ENCODE measurements at regions not wholly inside any gene's neighbourhood (a gene's known extent, or its start where the extent isn't known, plus 50 kb on each side); places are given as distances from the start of the nearest gene placed in this dataset.

DNA sequence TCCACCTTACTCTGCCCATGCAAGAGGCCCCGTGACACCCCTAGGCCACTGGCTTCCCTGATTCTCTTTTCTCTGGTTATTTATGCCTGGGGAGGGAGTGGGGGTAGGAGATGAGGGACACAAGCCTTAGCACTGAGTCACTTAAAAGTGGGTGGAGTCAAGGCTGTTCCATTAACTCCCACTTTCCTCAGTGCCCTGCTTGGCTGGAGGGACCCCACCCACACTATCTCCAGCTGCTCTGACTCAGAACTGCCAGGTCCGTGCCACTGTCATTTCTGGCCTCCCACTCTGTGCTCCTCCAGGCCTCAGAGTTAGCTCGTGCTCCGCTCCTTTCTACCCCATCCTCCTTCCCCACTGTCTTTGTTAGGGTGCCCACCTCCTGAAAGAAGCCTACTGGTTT is 113.4 kb upstream of the UQCRFS1 start:
- Histone ChIP-seq H3K79me2 (ENCODE audit: insufficient read depth, low read length) (no peaks in the 10 kb centered on the region), H3K4me2 (ENCODE audit: insufficient read depth, low read length) (no peak overlapping the region), H3K36me3 (ENCODE audit: insufficient read depth, low read length) (no peaks in the 10 kb centered on the region), H3K4me3 (ENCODE audit: insufficient read depth, low read length) (no peak overlapping the region), H3K4me1 (ENCODE audit: insufficient read depth, low read length) (no peaks in the 10 kb centered on the region), H4K20me1 (ENCODE audit: insufficient read depth, low read length) (no peaks in the 10 kb centered on the region), H3K27me3 (ENCODE audit: insufficient read depth, low read length) (no peaks in the 10 kb centered on the region), H3K9me3 (ENCODE audit: low read depth, low read length) (no peaks in the 10 kb centered on the region), H2AFZ (ENCODE audit: low read length) (no peak overlapping the region), H3K27ac (ENCODE audit: low read depth, low read length) (no peak overlapping the region)
- DNase-seq (ENCODE audit: insufficient read length, low spot score, missing footprints): no peak
- TF ChIP-seq CTCF (IDR thresholded peaks at IDR 0.05; ENCODE audit: extremely low read depth, low read depth, low read length): no peak

GRCh38 chr19:29326849-29327840 is 114.2 kb upstream of the UQCRFS1 start:
- Histone ChIP-seq H3K36me3 (ENCODE audit: insufficient read depth, low read length) (no peaks in the 10 kb centered on the region), H3K4me2 (ENCODE audit: insufficient read depth, low read length) (no peak overlapping the region), H3K9me3 (ENCODE audit: low read depth, low read length) (no peaks in the 10 kb centered on the region), H3K27ac (ENCODE audit: low read depth, low read length) (no peak overlapping the region), H3K79me2 (ENCODE audit: insufficient read depth, low read length) (no peaks in the 10 kb centered on the region), H3K4me1 (ENCODE audit: insufficient read depth, low read length) (no peaks in the 10 kb centered on the region), H3K4me3 (ENCODE audit: insufficient read depth, low read length) (no peak overlapping the region), H4K20me1 (ENCODE audit: insufficient read depth, low read length) (no peaks in the 10 kb centered on the region), H2AFZ (ENCODE audit: low read length) (no peak overlapping the region), H3K27me3 (ENCODE audit: insufficient read depth, low read length) (no peaks in the 10 kb centered on the region)
- no peak for TF ChIP-seq CTCF (IDR thresholded peaks at IDR 0.05; ENCODE audit: extremely low read depth, low read depth, low read length)
- no peak for DNase-seq (ENCODE audit: insufficient read length, low spot score, missing footprints)

- Histone ChIP-seq H3K27ac (ENCODE audit: low read depth, low read length) (no peak overlapping the region), H3K9me3 (ENCODE audit: low read depth, low read length) (no peaks in the 10 kb centered on the region), H3K79me2 (ENCODE audit: insufficient read depth, low read length) (no peaks in the 10 kb centered on the region), H4K20me1 (ENCODE audit: insufficient read depth, low read length) (no peaks in the 10 kb centered on the region), H3K4me3 (ENCODE audit: insufficient read depth, low read length) (no peak overlapping the region), H3K36me3 (ENCODE audit: insufficient read depth, low read length) (no peaks in the 10 kb centered on the region), H3K27me3 (ENCODE audit: insufficient read depth, low read length) (no peaks in the 10 kb centered on the region), H2AFZ (ENCODE audit: low read length) (no peak overlapping the region), H3K4me2 (ENCODE audit: insufficient read depth, low read length) (no peak overlapping the region), H3K4me1 (ENCODE audit: insufficient read depth, low read length) (no peaks in the 10 kb centered on the region)
- DNase-seq (ENCODE audit: insufficient read length, low spot score, missing footprints): no peak
- no peak for TF ChIP-seq CTCF (IDR thresholded peaks at IDR 0.05; ENCODE audit: extremely low read depth, low read depth, low read length)
Observed at GRCh38 chr19:29328586-29328985, 115.6 kb upstream of the UQCRFS1 start.

- Histone ChIP-seq H3K27me3 (ENCODE audit: insufficient read depth, low read length) (no peaks in the 10 kb centered on the region), H3K4me3 (ENCODE audit: insufficient read depth, low read length) (no peak overlapping the region), H3K4me1 (ENCODE audit: insufficient read depth, low read length) (no peaks in the 10 kb centered on the region), H3K9me3 (ENCODE audit: low read depth, low read length) (no peaks in the 10 kb centered on the region), H4K20me1 (ENCODE audit: insufficient read depth, low read length) (no peaks in the 10 kb centered on the region), H3K36me3 (ENCODE audit: insufficient read depth, low read length) (no peaks in the 10 kb centered on the region), H3K27ac (ENCODE audit: low read depth, low read length) (no peak overlapping the region), H3K4me2 (ENCODE audit: insufficient read depth, low read length) (no peak overlapping the region), H2AFZ (ENCODE audit: low read length) (no peak overlapping the region), H3K79me2 (ENCODE audit: insufficient read depth, low read length) (no peaks in the 10 kb centered on the region)
- no peak for DNase-seq (ENCODE audit: insufficient read length, low spot score, missing footprints)
- no peak for TF ChIP-seq CTCF (IDR thresholded peaks at IDR 0.05; ENCODE audit: extremely low read depth, low read depth, low read length)
Observed at GRCh38 chr19:29329460-29330134, 116.6 kb upstream of the UQCRFS1 start.
